GM12873 (cell line): ENCODE measurements at regions not wholly inside any gene's neighbourhood (a gene's known extent, or its start where the extent isn't known, plus 50 kb on each side); places are given as distances from the start of the nearest gene placed in this dataset.

Experiments
- CTCF ChIP-seq: IDR thresholded peaks from 2 replicates; pipeline ENCODE4 v1.5.1; 2012; ENCODE audit warnings: low read depth, mild to moderate bottlenecking, moderate library complexity, low read length, control low read depth; ENCODE audit not compliant: insufficient read depth; ENCODE audit errors: missing control alignments

GRCh38 chr12:91952916-91953315, 192.7 kb downstream of the BTG1 start:
- TF ChIP-seq CTCF, result no peak

- no peak for TF ChIP-seq CTCF
These were observed 194.1 kb downstream of the BTG1 start for GRCh38 chr12:91951571-91951970.

- no peak for TF ChIP-seq CTCF
These were observed 197.1 kb downstream of the BTG1 start for GRCh38 chr12:91948504-91948903.

- no peak for TF ChIP-seq CTCF
These were observed 198.2 kb downstream of the BTG1 start for GRCh38 chr12:91947459-91947858.

GRCh38 chr12:91944637-91945036, 201.0 kb downstream of the BTG1 start:
- no peak for TF ChIP-seq CTCF

- no peak for TF ChIP-seq CTCF
These were observed 204.6 kb downstream of the BTG1 start for GRCh38 chr12:91940826-91941570.

GRCh38 chr12:91940322-91940721, 205.3 kb downstream of the BTG1 start:
- TF ChIP-seq CTCF, result no peak
